ENCODE measurements at regions not wholly inside any gene's neighbourhood (a gene's known extent, or its start where the extent isn't known, plus 50 kb on each side); places are given as distances from the start of the nearest gene placed in this dataset.
A peak's percentile ranks its signal among the peaks of the same experiment; 100 is the strongest.

- TF ChIP-seq CTCF (IDR thresholded peaks at IDR 0.05) (no peak), POLR2AphosphoS5 (IDR thresholded peaks at IDR 0.05) (peak in 1 of 2 donors; percentile 19)
Measured at GRCh38 chr20:58084966-58085365, 143.5 kb downstream of the ANKRD60 start.
